DOHH2 (cell line): ENCODE measurements at regions not wholly inside any gene's neighbourhood (a gene's known extent, or its start where the extent isn't known, plus 50 kb on each side); places are given as distances from the start of the nearest gene placed in this dataset.

Experiments used
- CTCF ChIP-seq: fragments of 200-600 bp; sonication (generic); IDR thresholded peaks from one replicate; pipeline ENCODE4 v1.5.1; 2014; ENCODE audit warnings: antibody characterized with exemption, mild to moderate bottlenecking, low read depth, low read length; ENCODE audit not compliant: poor library complexity, severe bottlenecking
- EZH2phosphoT487 ChIP-seq: fragments of 200-600 bp; sonication (generic); IDR thresholded peaks from 2 replicates; pipeline ENCODE4 v1.6.1; 2017; ENCODE audit warnings: borderline replicate concordance, mild to moderate bottlenecking, antibody characterized with exemption, low read length, moderate library complexity, mixed read lengths

GRCh38 chr6:10081075-10081474 lies 333.8 kb downstream of the TFAP2A start:
- TF ChIP-seq CTCF = no peak
- TF ChIP-seq EZH2phosphoT487 = no peak
